ENCODE measurements at regions not wholly inside any gene's neighbourhood (a gene's known extent, or its start where the extent isn't known, plus 50 kb on each side); places are given as distances from the start of the nearest gene placed in this dataset.

DNA sequence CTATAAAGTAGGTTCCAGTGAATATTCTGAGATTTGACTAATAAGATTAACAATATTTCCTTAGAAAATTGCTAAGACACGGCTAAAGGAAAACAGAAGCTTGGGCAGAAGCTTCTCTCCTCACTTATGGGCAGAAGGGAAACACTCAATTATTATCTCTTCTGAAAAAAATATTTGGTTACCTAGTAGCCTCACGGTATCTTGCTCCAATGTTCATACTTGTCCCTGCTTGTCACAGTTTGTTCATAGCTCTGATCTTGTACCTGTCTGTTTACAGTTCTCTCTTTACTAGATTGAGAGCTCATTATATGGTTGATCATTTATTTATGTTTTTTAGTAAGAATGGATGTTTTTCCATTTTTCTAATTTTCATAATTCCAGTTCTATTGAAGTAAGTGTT lies 458.0 kb upstream of the ATP2B1 start:
- no peaks in the 10 kb centered on the region for H3K4me1 ChIP-seq (ENCODE audit: control insufficient read depth in 1 of 2, low read depth in 2 of 2)
- H3K9me3 ChIP-seq: no peaks in the 10 kb centered on the region
- H3K27ac ChIP-seq: no peak overlapping the region
- H3K27me3 ChIP-seq (replicated peaks; ENCODE audit: insufficient read depth): no peaks in the 10 kb centered on the region
- TF ChIP-seq, protein P1, sequence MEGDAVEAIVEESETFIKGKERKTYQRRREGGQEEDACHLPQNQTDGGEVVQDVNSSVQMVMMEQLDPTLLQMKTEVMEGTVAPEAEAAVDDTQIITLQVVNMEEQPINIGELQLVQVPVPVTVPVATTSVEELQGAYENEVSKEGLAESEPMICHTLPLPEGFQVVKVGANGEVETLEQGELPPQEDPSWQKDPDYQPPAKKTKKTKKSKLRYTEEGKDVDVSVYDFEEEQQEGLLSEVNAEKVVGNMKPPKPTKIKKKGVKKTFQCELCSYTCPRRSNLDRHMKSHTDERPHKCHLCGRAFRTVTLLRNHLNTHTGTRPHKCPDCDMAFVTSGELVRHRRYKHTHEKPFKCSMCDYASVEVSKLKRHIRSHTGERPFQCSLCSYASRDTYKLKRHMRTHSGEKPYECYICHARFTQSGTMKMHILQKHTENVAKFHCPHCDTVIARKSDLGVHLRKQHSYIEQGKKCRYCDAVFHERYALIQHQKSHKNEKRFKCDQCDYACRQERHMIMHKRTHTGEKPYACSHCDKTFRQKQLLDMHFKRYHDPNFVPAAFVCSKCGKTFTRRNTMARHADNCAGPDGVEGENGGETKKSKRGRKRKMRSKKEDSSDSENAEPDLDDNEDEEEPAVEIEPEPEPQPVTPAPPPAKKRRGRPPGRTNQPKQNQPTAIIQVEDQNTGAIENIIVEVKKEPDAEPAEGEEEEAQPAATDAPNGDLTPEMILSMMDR (IDR thresholded peaks at IDR 0.05): no peak
- ATAC-seq (ENCODE audit: insufficient number of reproducible peaks, low FRiP score, low read depth) (no peak), DNase-seq (ENCODE audit: low spot score) (no peak)
- no peaks in the 10 kb centered on the region for H3K36me3 ChIP-seq
- H3K4me3 ChIP-seq: no peak overlapping the region

DNA sequence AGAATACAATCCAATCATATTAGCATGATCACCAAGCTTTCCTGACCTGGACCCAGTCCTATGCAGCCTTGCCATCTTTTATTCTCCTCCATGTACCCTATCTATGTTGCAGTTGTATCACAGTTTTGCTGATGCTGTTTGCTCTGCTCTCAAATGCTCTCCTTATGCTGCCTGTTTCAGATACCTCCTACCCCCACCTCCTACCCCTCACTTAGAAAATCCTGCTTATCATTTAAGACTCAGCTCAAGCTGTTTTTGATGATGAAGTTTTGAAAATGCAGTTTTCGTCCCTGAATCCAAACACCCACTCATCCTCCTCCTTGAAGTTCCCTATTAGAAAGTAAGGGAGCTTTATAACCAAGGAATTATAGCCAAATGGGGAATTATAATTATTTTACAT lies 457.4 kb upstream of the ATP2B1 start:
- Histone ChIP-seq H3K27me3 (replicated peaks; ENCODE audit: insufficient read depth) (no peaks in the 10 kb centered on the region), H3K9me3 (no peaks in the 10 kb centered on the region), H3K4me3 (no peak overlapping the region), H3K36me3 (no peaks in the 10 kb centered on the region), H3K27ac (no peak overlapping the region), H3K4me1 (ENCODE audit: control insufficient read depth in 1 of 2, low read depth in 2 of 2) (no peaks in the 10 kb centered on the region)
- ATAC-seq (ENCODE audit: insufficient number of reproducible peaks, low FRiP score, low read depth): no peak
- TF ChIP-seq, protein P1 (IDR thresholded peaks at IDR 0.05): no peak
- no peak for DNase-seq (ENCODE audit: low spot score)

DNA sequence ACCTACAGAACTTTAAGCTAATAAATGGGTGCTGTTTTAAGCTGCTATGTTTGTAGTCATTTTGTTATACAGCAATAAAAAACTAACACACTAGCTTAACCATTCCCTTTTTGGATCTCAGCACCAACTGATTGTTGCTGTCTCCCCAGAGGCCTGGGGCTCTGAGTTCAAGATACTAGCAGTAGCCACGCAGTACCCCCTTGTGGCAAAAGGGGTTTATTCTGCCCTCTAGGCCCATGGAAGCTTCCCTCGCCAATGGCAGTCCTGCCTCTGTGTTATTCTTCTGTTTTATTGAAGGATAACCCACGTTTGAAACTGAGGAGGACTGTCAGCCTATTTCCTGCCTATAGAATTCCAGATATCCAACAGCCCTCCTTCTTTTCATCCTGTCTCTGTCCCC lies 455.3 kb upstream of the ATP2B1 start:
- Histone ChIP-seq H3K4me3 (no peak overlapping the region), H3K27me3 (replicated peaks; ENCODE audit: insufficient read depth) (no peaks in the 10 kb centered on the region), H3K27ac (no peak overlapping the region), H3K4me1 (ENCODE audit: control insufficient read depth in 1 of 2, low read depth in 2 of 2) (no peaks in the 10 kb centered on the region), H3K36me3 (no peaks in the 10 kb centered on the region), H3K9me3 (no peaks in the 10 kb centered on the region)
- ATAC-seq (ENCODE audit: insufficient number of reproducible peaks, low FRiP score, low read depth) (no peak), DNase-seq (ENCODE audit: low spot score) (no peak)
- TF ChIP-seq, protein P1 (IDR thresholded peaks at IDR 0.05): no peak

DNA sequence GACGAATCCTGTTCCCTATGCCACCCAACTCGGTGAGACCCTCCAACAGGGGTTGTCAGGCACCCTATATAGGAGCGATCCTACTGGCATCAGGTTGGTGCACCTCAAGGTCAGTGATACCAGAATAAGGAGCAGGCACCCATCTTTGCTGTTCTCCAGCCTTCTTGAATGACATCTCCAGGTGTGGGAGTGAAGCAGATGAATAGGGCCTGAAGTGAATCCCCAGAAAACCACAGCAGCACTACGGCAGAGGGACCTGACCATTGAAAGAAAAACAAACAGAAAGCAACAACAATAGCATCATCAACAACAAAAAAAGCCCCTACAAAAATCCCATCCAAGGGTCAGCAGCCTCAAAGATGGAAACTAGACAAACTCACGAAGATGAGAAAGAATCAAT lies 445.2 kb upstream of the ATP2B1 start:
- H3K27me3 ChIP-seq (replicated peaks; ENCODE audit: insufficient read depth): no peaks in the 10 kb centered on the region
- no peak for ATAC-seq (ENCODE audit: insufficient number of reproducible peaks, low FRiP score, low read depth)
- TF ChIP-seq, protein P1 (IDR thresholded peaks at IDR 0.05): no peak

DNA sequence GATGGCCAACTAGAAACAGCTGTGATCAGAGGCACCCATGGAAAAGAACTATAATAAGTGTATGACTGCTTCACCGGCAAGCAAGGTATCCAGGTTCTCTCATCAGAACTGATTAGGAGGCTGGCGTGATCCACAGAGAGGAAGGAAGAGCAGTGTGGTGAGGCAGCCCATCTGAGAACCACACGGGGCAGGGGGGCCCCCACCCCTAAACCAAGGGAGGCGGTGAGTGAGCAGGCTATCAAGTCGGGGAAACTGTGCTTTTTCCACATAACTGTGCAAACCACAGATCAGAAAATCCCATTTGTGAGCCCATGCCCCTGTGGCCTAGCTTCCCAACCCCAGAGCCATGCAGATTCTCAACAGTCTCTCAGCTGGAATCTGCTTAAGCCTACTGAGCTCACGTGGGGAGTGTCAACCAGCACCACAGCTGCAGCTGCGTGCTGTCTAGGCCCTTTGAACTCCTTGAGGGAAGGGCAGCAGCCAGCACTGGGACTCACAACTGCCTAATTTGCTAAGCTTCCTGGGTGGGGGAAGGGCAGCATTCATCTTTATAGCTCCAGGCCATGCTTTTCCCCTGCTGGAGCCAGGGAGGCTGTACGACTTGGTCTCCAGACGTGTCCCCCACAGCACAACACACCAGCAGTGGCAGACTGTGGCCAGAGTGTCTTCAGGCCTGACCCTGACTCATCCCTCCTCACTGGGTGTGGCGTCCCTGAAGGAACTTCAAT lies 444.4 kb upstream of the ATP2B1 start:
- TF ChIP-seq, protein P1 (IDR thresholded peaks at IDR 0.05): no peak

More for the DNA sequence above, 445.2 kb upstream of the ATP2B1 start:
- H3K27ac ChIP-seq: no peak overlapping the region
- H3K4me3 ChIP-seq: no peak overlapping the region
- no peaks in the 10 kb centered on the region for H3K36me3 ChIP-seq
- no peak for DNase-seq (ENCODE audit: low spot score)
- H3K4me1 ChIP-seq (ENCODE audit: control insufficient read depth in 1 of 2, low read depth in 2 of 2): no peaks in the 10 kb centered on the region
- H3K9me3 ChIP-seq: no peaks in the 10 kb centered on the region

More for the DNA sequence above, 444.4 kb upstream of the ATP2B1 start:
- no peak overlapping the region for H3K4me3 ChIP-seq
- ATAC-seq (ENCODE audit: insufficient number of reproducible peaks, low FRiP score, low read depth) (no peak), DNase-seq (ENCODE audit: low spot score) (no peak)
- H3K9me3 ChIP-seq: no peaks in the 10 kb centered on the region
- H3K36me3 ChIP-seq: no peaks in the 10 kb centered on the region
- no peaks in the 10 kb centered on the region for H3K4me1 ChIP-seq (ENCODE audit: control insufficient read depth in 1 of 2, low read depth in 2 of 2)
- H3K27me3 ChIP-seq (replicated peaks; ENCODE audit: insufficient read depth): no peaks in the 10 kb centered on the region
- H3K27ac ChIP-seq: no peak overlapping the region
